ENCODE measurements at regions not wholly inside any gene's neighbourhood (a gene's known extent, or its start where the extent isn't known, plus 50 kb on each side); places are given as distances from the start of the nearest gene placed in this dataset.

GRCh38 chr4:122516376-122516775, 59.9 kb upstream of the IL2 start:
- H3K27ac Mint-ChIP-seq: no peak overlapping the region
- H3K9me3 Mint-ChIP-seq: peaks cover 0 to 8% (median under 1%) of the 10 kb centered on the region in 8 donors
- Histone ChIP-seq H3K36me3 (ENCODE audit: insufficient read depth, low read length) (no peaks in the 10 kb centered on the region), H3K9me3 (ENCODE audit: control insufficient read depth in 1 of 2, low read length in 2 of 2) (no peaks in the 10 kb centered on the region), H3K4me1 (ENCODE audit: insufficient read depth, low read length) (no peaks in the 10 kb centered on the region), H3K4me3 (ENCODE audit: low read length in 2 of 2) (no peak overlapping the region), H3K27me3 (ENCODE audit: insufficient read depth, low read length) (no peaks in the 10 kb centered on the region), H3K27ac (ENCODE audit: low read depth, low read length) (no peak overlapping the region)
- DNase-seq: no peak
- H3K36me3 Mint-ChIP-seq: no peaks in the 10 kb centered on the region
- intact Hi-C loops (cut with micrococcal nuclease): no loop called here
- ChIA-PET CTCF (ENCODE audit: partially characterized antibody) (no interaction called here), POLR2A (ENCODE audit: partially characterized antibody) (no interaction called here)
- peaks cover 0 to 9% (median 6%) of the 10 kb centered on the region in 4 donors for H3K4me1 Mint-ChIP-seq
- H3K27me3 Mint-ChIP-seq: peaks cover 2% of the 10 kb centered on the region in 2 donors
- no peak overlapping the region for H3K4me3 Mint-ChIP-seq

GRCh38 chr4:122514671-122515070, 58.1 kb upstream of the IL2 start:
- Histone ChIP-seq H3K36me3 (ENCODE audit: insufficient read depth, low read length) (no peaks in the 10 kb centered on the region), H3K27ac (ENCODE audit: low read depth, low read length) (no peak overlapping the region), H3K27me3 (ENCODE audit: insufficient read depth, low read length) (no peaks in the 10 kb centered on the region), H3K9me3 (ENCODE audit: control insufficient read depth in 1 of 2, low read length in 2 of 2) (no peaks in the 10 kb centered on the region), H3K4me3 (ENCODE audit: low read length in 2 of 2) (no peak overlapping the region), H3K4me1 (ENCODE audit: insufficient read depth, low read length) (no peaks in the 10 kb centered on the region)
- H3K27me3 Mint-ChIP-seq: peaks cover 0 to 2% of the 10 kb centered on the region in 2 donors
- no peak overlapping the region for H3K27ac Mint-ChIP-seq
- intact Hi-C loops (cut with micrococcal nuclease): no loop called here
- peaks cover 0 to 3% (median 0%) of the 10 kb centered on the region in 8 donors for H3K9me3 Mint-ChIP-seq
- peaks cover 0 to 9% (median 6%) of the 10 kb centered on the region in 4 donors for H3K4me1 Mint-ChIP-seq
- DNase-seq: no peak
- ChIA-PET POLR2A (ENCODE audit: partially characterized antibody) (no interaction called here), CTCF (ENCODE audit: partially characterized antibody) (no interaction called here)
- no peak overlapping the region for H3K4me3 Mint-ChIP-seq
- H3K36me3 Mint-ChIP-seq: no peaks in the 10 kb centered on the region

- ChIA-PET CTCF (ENCODE audit: partially characterized antibody) (interaction anchor here (0.8 to 1.2 kb wide), 2 partner anchors 20 to 40 kb away, joined by 3 read pairs; no protein-coding TSS in a partner anchor), POLR2A (ENCODE audit: partially characterized antibody) (no interaction called here)
- no peaks in the 10 kb centered on the region for H3K27me3 ChIP-seq (ENCODE audit: insufficient read depth, low read length)
- Mint-ChIP-seq H3K27me3 (peaks cover 0 to 2% of the 10 kb centered on the region in 2 donors), H3K4me3 (no peak overlapping the region), H3K4me1 (peaks cover 12 to 22% (median 19%) of the 10 kb centered on the region in 4 donors), H3K36me3 (no peaks in the 10 kb centered on the region), H3K9me3 (no peaks in the 10 kb centered on the region), H3K27ac (peak overlapping the region in 1 of 7 donors; percentile 38)
- H3K36me3 ChIP-seq (ENCODE audit: insufficient read depth, low read length): no peaks in the 10 kb centered on the region
- H3K27ac ChIP-seq (ENCODE audit: low read depth, low read length): no peak overlapping the region
- H3K4me1 ChIP-seq (ENCODE audit: insufficient read depth, low read length): peaks cover 15% of the 10 kb centered on the region
- H3K4me3 ChIP-seq (ENCODE audit: low read length in 2 of 2): no peak overlapping the region
- intact Hi-C loops (cut with micrococcal nuclease): no loop called here
- DNase-seq: no peak
- no peaks in the 10 kb centered on the region for H3K9me3 ChIP-seq (ENCODE audit: control insufficient read depth in 1 of 2, low read length in 2 of 2)
Measured at GRCh38 chr4:122512430-122512829, 55.9 kb upstream of the IL2 start.

GRCh38 chr4:122508083-122508482, 51.6 kb upstream of the IL2 start:
- Mint-ChIP-seq H3K4me3 (peak overlapping the region; percentile 57 to 82 (median 72)), H3K9me3 (no peaks in the 10 kb centered on the region), H3K36me3 (no peaks in the 10 kb centered on the region), H3K4me1 (peaks cover 22 to 37% (median 28%) of the 10 kb centered on the region in 4 donors), H3K27ac (peak overlapping the region; percentile 13 to 79 (median 66)), H3K27me3 (no peaks in the 10 kb centered on the region)
- CTCF ChIA-PET (ENCODE audit: partially characterized antibody): no interaction called here
- intact Hi-C loops (cut with micrococcal nuclease): no loop called here
- no peaks in the 10 kb centered on the region for H3K36me3 ChIP-seq (ENCODE audit: insufficient read depth, low read length)
- POLR2A ChIA-PET (ENCODE audit: partially characterized antibody): no interaction called here
- no peak overlapping the region for H3K4me3 ChIP-seq (ENCODE audit: low read length in 2 of 2)
- H3K4me1 ChIP-seq (ENCODE audit: insufficient read depth, low read length): peaks cover 24% of the 10 kb centered on the region
- no peaks in the 10 kb centered on the region for H3K9me3 ChIP-seq (ENCODE audit: control insufficient read depth in 1 of 2, low read length in 2 of 2)
- H3K27ac ChIP-seq (ENCODE audit: low read depth, low read length): no peak overlapping the region
- DNase-seq: peak in 4 of 5 donors; percentile 28 to 40 (median 37)
- no peaks in the 10 kb centered on the region for H3K27me3 ChIP-seq (ENCODE audit: insufficient read depth, low read length)

All from CD4-positive, alpha-beta memory T cell (primary cell).